ENCODE measurements at regions not wholly inside any gene's neighbourhood (a gene's known extent, or its start where the extent isn't known, plus 50 kb on each side); places are given as distances from the start of the nearest gene placed in this dataset.

DNA sequence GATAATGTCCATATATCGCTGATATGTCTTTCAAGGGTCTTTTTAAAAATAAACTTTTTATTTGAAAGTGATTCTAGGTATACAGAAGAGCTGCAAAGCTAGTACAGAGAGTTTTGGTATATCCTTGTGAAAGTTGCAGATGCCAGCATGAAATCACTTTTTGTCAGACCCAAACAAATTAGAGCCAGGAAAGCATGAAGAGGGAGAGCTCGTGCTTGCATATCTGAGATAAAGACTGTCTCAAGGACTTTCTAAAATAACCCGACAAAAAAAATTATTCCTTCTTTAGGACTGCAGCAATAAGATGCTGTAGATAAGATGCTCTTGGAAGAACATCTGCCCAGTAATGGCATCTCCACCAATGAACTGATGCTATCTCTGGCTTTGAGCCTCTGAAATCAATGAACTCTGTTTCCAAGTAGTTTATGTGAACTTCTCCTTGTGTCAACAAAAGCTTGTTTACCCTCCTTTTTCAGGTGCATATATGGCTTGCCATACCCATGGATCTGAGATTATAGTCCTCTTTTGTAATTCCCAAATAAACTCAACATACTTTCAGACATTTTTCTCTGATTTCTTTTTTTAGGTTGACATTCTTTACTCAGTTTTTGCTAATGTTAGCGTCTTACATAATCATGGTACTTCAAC lies 774.6 kb upstream of the FAM98A start:
- TF ChIP-seq, protein P1, sequence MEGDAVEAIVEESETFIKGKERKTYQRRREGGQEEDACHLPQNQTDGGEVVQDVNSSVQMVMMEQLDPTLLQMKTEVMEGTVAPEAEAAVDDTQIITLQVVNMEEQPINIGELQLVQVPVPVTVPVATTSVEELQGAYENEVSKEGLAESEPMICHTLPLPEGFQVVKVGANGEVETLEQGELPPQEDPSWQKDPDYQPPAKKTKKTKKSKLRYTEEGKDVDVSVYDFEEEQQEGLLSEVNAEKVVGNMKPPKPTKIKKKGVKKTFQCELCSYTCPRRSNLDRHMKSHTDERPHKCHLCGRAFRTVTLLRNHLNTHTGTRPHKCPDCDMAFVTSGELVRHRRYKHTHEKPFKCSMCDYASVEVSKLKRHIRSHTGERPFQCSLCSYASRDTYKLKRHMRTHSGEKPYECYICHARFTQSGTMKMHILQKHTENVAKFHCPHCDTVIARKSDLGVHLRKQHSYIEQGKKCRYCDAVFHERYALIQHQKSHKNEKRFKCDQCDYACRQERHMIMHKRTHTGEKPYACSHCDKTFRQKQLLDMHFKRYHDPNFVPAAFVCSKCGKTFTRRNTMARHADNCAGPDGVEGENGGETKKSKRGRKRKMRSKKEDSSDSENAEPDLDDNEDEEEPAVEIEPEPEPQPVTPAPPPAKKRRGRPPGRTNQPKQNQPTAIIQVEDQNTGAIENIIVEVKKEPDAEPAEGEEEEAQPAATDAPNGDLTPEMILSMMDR (conservative IDR thresholded peaks at IDR 0.05; ENCODE audit: control insufficient read depth, insufficient read depth, low read depth, low read length): no peak
- no peak overlapping the region for H3K4me3 ChIP-seq (ENCODE audit: control insufficient read depth, low read depth, low read length)
- DNase-seq (ENCODE audit: low read depth): no peak

DNA sequence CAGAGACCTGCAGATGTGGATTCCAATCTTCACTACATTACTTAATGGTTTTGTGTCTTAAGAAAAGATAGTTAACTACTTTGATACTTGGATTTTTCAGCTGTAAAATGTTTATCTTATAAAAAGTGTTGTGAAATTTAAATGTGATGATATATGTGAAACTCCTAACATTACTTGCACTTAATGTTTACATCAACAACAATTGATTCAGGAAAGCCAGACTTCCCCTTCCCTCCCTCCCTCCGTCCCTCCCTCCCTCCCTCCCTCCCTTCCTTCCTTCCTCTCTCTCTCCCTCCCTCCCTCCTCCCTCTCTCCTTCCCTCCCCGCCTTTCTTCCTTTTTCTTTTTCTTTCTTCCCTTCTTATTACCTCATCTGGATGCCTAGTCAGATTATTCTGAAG lies 773.9 kb upstream of the FAM98A start:
- H3K4me3 ChIP-seq (ENCODE audit: control insufficient read depth, low read depth, low read length): no peak overlapping the region
- DNase-seq (ENCODE audit: low read depth): no peak
- TF ChIP-seq, protein P1 (conservative IDR thresholded peaks at IDR 0.05; ENCODE audit: control insufficient read depth, insufficient read depth, low read depth, low read length): no peak

DNA sequence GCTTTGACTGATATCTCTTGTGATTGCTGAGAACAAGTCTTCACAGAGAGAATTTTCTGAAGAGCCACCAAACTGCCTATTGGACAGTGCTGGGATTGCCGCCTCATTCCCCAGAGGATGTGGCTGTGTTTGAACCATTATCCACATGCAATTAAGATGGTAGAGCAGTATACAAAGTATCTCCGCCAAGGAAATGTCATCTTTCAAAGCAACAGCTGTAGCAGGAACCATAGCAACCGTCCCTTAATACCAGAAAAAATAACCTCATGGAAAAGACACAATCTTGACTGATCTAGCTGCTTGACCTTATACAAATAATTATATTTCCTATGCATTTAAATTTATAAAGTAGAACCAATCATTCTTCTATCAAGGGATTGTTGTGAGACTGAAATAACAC lies 772.6 kb upstream of the FAM98A start:
- DNase-seq (ENCODE audit: low read depth): no peak
- H3K4me3 ChIP-seq (ENCODE audit: control insufficient read depth, low read depth, low read length): no peak overlapping the region
- TF ChIP-seq, protein P1 (conservative IDR thresholded peaks at IDR 0.05; ENCODE audit: control insufficient read depth, insufficient read depth, low read depth, low read length): no peak

DNA sequence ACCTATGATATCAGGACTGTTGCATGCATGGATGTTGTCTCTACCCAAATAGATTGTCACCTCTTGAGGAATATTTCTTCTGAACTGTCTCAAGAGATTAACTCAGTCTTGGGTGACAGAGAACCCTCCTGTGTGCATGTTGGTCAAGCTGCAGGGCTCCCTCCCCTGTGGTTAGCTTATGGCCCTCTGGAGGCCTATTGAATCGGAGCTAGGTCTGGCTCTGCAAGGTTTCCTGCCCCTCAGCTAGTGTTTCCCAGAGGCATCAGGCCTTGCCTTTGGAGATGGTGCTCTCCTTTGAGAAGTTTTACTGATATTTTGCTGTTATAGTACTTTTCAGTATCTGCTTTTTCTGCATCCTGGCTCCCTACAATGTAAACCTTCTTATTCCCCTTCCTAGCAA lies 769.2 kb upstream of the FAM98A start:
- H3K4me3 ChIP-seq (ENCODE audit: control insufficient read depth, low read depth, low read length): no peak overlapping the region
- DNase-seq (ENCODE audit: low read depth): no peak
- TF ChIP-seq, protein P1 (conservative IDR thresholded peaks at IDR 0.05; ENCODE audit: control insufficient read depth, insufficient read depth, low read depth, low read length): no peak

DNA sequence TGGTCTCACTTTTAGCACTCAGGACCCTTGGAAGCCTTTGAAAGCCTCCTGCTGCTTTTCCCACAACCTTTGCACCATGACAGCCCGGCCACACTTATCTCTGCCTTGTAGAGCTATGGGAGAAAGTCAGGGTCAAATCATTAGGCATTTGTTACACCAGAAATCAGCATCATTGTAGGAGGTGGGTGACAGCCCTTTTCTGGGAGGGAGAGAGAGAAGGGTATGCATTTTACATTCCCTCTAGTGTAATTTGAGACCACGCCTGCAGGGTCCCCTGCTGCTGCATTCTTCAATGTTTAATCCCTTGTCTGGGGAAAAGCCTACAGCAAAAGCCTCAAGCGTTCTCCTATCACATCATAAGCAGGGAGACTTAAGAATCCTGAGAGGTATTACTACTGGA lies 766.8 kb upstream of the FAM98A start:
- DNase-seq (ENCODE audit: low read depth): no peak
- TF ChIP-seq, protein P1 (conservative IDR thresholded peaks at IDR 0.05; ENCODE audit: control insufficient read depth, insufficient read depth, low read depth, low read length): no peak
- no peak overlapping the region for H3K4me3 ChIP-seq (ENCODE audit: control insufficient read depth, low read depth, low read length)

DNA sequence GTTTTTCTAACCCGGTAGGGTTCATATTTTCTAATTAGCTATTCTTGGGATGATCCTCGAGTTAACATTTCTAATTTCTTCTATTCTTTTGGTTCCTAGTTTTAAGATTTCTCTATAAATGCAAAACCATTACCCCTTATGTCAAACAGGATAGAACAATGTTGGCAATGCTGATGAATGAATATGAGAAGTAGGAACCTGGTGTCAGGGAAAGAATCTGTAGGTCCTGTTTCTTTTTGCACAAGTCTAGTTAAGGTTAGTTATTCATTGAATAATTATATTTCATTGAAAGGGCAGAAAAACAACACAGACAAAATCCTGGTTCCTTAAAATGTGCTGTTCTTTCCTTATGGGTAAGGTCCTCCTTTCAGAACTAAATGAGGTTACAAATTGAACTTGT lies 766.4 kb upstream of the FAM98A start:
- TF ChIP-seq, protein P1 (conservative IDR thresholded peaks at IDR 0.05; ENCODE audit: control insufficient read depth, insufficient read depth, low read depth, low read length): no peak
- no peak for DNase-seq (ENCODE audit: low read depth)
- no peak overlapping the region for H3K4me3 ChIP-seq (ENCODE audit: control insufficient read depth, low read depth, low read length)
